Stimulated activated CD4-positive, alpha-beta T cell treated with anti-CD3 and anti-CD28 coated beads, Interleukin-4, amount 100 ng/mL, for 1 hour (primary cell): ENCODE measurements at regions not wholly inside any gene's neighbourhood (a gene's known extent, or its start where the extent isn't known, plus 50 kb on each side); places are given as distances from the start of the nearest gene placed in this dataset.

Source experiments
- DNase-seq: peaks from one replicate; pipeline ENCODE4 v3.0.0-alpha.2; 2020

- DNase-seq = no peak
These were observed 121.0 kb upstream of the TWIST2 start for GRCh38 chr2:238726670-238727584.

DNA sequence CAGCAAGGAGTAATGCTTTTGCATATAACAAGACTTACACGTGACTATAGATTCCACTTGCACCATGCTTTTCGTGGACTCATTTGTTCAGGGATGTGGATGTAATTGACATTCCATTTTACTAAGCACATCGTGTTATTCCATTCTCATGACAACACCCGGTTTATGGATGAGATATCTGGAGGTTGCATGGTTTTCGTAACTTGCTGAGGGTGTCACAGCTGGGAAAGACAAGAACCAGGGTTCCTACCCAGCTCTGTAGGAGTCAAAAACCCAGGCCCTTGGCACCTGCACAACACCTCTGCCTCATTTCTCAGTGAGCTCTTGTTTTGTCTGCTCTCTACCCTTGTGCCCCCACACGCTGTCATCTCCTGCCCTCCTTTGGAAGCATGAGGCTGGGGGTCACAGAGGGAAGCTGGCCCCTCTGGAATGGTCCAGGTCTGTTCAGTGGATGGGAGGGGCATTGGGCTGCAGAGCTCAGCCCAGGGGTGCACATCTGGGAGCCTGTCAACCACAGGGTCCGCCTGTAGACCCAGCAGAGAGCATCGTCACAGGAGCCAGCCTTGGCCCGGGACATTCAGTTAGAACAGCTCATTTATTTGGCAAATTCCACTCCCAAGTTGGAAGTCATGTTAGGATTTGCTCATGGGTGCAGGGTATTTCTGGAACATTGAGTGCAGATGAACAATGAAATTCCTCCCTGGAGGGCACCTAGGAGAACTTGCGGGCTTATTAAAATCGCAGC lies 120.1 kb upstream of the TWIST2 start:
- no peak for DNase-seq

GRCh38 chr2:238728330-238729260 lies 119.3 kb upstream of the TWIST2 start:
- DNase-seq = no peak

DNA sequence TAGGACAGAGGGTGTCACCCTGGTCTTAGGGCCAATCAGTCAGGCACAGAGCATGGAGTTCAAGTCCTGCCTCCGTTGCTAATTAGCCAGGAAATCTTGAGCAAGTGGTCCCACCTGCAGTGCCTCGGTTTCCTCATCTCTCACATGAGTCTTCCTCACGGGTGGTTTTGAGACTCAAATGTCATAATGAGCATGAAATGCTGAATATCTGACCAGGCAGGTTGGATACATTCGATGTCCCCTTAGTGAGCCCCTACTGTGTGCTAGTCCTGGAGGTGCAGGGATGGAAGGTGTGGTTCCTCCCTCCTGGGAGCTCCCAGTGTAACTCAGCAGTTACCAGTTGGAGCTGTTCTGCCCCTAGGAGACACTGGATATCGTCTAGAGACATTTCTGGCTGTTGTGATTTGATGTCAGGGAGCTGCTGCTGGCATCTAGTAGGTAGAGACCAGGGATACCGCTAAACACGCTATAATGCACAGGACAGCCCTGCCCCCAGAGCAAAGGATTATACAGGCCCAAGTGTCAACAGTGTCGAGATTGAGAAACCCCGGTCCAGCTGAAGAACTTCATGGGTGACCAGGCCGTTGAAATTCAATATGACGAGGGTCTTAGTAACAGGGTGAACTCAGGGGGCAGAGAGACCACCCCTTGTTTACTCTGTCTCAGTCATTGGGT lies 118.5 kb upstream of the TWIST2 start:
- DNase-seq = no peak

DNA sequence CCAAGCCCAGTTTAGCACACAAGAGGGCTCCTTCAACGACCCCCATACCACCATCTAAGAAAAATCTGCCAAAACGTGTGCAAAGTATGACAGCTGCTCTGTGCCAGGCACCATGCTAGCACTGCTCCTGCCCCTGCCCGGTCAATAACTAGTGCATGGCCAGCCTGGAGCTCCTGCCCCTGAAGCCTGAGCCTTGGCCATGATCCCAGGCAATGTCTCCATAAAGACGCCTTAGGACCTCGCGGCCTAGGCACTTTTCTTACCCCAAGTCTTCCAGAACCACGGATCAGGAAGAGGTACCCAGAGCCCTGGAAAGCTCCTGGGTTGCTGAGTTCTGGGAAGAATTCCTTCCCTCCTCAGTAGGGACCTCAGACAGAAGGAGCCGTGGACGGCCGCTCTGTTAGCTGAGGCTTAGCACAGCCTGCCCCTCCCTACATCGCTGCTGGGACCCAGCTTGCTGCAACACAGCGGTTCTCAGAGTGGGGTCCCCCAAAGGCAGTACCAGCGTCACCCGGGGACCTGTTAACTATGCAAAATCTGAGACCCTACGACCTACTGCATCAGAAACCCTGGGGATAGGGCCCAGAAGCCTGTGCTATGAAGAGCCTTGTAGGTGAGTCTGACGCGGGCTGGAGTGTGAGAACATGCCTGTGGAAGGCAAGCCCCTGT lies 117.8 kb upstream of the TWIST2 start:
- no peak for DNase-seq

DNA sequence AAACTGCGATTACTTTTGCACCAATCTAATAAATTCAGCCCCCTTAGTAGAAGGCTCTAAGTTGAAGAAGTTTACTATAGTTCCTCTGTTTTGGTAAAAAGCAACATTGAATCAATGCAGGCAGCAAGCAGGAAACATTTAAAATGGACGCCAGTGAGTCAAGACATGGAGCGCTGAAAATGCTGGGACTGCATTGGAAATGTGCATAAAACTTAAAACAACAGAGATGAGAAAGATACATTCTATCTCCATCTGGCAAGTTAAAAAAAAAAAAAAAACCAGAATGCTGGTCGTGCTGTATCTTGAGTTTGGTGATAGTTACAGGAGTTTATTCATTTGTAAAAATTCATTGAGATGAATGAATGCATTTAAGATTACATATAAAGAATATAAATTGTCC lies 117.0 kb upstream of the TWIST2 start:
- no peak for DNase-seq

DNA sequence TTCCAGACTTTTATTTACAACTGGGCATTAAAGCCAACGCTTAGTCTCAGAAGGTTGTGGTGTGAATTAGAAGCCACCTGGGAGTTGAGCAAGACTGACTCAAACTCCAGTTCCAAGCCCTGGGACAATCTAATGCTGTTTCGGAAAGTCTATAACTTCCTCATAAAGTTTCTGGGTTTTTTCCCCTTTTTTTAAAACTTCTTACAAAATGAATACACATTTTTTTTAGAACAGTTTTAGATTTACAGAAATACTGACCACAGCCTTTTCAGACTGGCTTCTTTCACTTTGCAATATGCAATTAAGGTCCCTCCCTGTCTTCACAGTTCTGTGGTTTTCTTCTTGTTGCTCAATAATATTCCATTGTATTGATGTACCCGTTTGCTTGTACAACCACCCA lies 115.9 kb upstream of the TWIST2 start:
- DNase-seq = no peak

GRCh38 chr2:238738917-238739316 lies 109.0 kb upstream of the TWIST2 start:
- no peak for DNase-seq

DNA sequence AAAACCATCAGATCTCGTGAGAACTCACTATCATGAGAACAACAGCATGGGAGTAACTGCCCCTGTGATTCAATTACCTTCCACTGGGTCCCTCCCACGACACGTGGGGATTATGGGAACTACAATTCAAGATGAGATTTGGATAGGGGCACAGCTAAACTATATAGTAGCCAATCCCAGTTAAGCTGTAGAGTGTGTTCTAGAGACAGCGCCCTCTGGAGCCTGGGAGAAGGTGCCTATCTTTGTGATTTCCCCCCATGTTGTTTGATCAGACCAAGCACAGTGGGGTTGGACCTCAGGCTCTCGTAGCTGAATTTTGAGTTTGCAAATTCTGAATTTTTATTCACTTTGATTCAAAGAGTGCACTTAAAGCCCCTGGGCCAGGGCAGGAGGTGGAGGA lies 108.2 kb upstream of the TWIST2 start:
- no peak for DNase-seq

DNA sequence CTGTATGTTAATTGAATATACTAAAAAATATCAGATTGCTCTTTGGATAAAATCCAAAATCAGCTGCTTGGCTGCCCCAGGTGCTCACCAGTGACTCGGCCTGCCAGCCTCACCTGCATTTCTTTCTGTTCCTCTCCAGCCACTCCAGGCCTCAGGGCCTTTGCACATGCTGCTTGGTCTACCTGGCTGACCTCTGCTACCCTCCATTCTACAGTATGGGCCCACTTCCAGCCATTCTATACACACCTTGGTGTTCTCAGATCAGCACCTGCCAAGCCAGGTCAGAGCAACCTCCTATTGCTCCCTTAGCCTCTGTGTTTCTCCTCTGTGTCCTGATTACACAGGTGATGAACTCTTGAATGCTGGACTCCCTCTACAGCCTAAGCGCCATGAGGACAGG lies 106.6 kb upstream of the TWIST2 start:
- DNase-seq = no peak

DNA sequence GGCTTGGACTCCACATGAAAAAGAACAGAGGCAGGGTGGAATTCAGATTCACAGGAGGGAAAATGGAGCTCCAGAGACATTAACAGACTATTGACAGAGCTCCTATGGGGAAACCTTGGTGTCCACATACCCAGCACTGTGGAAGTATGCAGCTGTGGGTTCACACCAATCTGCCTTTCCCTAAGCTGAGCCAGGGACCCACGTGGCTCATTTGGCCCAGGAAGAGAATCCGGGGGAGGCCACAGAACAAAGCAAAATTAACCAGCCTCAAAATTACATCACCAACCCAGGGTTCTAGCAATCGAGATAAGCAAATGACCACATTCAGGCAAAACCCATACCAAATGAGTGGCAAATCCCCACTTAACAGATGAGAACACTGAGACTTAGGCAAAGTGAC lies 105.8 kb upstream of the TWIST2 start:
- DNase-seq = no peak

DNA sequence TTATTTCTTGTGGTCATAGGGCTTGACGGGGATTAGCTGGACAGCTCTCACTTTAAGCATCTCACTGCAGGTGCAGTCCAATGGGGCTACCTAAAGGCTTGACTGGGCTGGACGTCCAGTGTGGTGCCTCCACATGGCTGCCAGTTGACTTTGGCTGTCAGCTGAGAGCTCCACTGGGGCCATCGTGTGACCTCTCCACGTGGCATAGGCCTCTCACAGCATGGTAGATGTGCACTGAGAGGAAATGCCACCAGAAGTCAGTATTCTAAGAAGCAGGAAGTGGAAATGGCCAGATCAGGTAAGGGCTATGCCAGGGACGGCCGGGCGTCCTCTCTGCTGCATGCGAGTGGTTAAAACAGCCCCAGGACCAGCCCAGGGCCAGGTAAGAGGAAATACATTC lies 105.2 kb upstream of the TWIST2 start:
- DNase-seq = no peak

DNA sequence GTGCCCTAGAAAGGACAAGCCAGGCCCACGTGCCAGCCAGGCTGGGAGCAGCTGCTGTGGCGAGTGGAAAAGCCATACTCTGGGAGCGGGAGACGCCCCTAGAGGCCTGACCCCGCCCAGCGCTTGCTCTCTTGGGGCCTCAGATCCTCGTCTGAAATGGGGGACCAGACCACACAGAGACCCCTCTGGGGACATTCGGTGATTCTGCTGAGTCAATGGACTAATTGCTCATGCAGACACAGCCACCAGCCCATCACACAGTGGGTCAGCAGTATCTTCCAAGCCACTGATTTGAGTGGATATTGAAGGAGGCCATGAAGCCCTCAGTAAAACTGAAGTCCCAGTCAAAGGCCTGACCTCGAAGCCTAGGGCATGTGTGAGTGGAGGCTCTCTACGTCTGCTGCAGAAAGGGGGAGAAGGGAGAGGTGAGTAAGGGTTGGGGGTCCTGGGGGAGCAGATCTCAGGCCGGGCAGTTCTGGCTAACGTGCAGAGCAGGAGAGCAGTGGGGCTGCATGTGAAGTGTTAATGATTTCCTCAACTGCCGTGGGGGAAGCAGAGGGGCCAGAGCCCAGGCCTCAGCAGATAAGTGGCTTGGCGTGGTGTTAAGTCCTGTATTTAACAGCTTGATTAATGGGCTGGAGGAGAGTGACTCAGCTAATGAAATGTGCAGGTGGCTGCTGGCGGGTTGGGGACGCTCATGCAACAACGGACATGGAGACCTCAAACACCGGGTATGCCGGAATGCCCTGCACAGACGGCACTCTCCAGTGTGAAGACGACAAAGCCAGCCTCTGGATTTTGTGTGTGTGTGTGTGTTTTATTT lies 104.4 kb upstream of the TWIST2 start:
- DNase-seq = no peak

GRCh38 chr2:238744951-238745350 lies 102.9 kb upstream of the TWIST2 start:
- no peak for DNase-seq

GRCh38 chr2:238745997-238746396 lies 101.9 kb upstream of the TWIST2 start:
- no peak for DNase-seq

- no peak for DNase-seq
These were observed 100.8 kb upstream of the TWIST2 start for GRCh38 chr2:238747114-238747513.

GRCh38 chr2:238747557-238747956 lies 100.3 kb upstream of the TWIST2 start:
- no peak for DNase-seq

DNA sequence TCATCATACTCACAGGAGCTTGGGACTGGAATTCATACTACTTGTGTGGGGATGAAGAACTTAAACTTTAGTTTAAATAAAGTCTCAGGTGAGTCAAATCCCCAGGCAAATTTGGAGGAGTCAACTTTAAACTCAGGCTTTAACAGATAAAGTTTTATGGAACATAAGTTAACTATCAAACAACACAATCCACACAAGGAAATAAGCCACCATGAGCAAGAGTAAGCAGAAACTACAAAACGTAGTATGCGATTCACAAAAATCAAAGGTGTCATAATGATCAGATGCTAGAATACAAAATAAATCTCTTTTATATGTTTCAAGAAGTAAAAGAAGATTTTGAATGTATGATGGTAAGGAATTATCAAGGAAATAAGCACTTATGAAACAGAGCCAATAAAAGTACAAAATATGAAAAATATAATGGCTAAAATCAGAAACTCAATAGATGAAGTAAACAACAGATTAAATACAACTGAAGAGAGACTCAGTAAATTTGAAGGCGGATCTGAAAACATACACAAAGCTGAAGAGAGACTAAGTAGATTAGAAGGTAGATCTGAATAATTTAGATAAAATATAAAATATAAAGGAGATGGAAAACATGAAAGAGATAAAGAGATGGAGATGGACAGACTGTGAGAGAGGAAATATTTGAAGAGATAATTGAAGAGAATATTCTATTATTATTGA lies 97.5 kb upstream of the TWIST2 start:
- no peak for DNase-seq

- DNase-seq = no peak
These were observed 93.6 kb upstream of the TWIST2 start for GRCh38 chr2:238754259-238754658.

DNA sequence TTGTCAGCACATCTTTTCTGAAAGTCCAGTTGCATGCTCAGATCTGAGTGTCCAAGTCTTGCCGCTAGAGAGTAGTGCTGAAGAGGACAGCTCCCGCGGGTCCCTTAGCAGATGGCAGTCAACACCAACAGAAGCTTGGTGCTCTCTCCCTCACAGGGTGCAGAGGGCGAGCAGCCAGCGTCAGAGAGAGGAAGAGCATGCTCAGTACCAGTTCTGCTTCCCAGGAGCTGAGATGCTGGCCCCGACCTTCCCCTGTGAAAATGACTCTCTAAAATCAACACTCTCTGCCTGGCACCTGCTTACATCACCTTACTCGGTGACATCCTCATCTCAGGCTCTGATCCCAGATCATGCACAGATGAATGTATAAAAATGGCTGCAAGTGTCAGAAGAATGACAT lies 86.0 kb upstream of the TWIST2 start:
- DNase-seq = no peak
